GM23248 (cell line): ENCODE measurements at regions not wholly inside any gene's neighbourhood (a gene's known extent, or its start where the extent isn't known, plus 50 kb on each side); places are given as distances from the start of the nearest gene placed in this dataset.

ENCODE experiments used
- DNase-seq: peaks from one replicate; pipeline ENCODE4 v3.0.0-alpha.2; 2015
- H2AFZ ChIP-seq: fragments of 200-600 bp; sonication (generic); 2 replicates; pipeline ENCODE4 v1.6.1; 2016; ENCODE audit warnings: antibody characterized with exemption
- H3F3A ChIP-seq: fragments of 200-600 bp; sonication (generic); 2 replicates; pipeline ENCODE4 v1.6.1; 2016; ENCODE audit warnings: mild to moderate bottlenecking, antibody characterized with exemption, mixed run types; ENCODE audit not compliant: insufficient read depth
- H3K27ac ChIP-seq: fragments of 200-600 bp; sonication (generic); 2 replicates; pipeline ENCODE4 v1.5.1; 2016; ENCODE audit warnings: mild to moderate bottlenecking
- H3K27me3 ChIP-seq: fragments of 200-600 bp; sonication (generic); replicated peaks from 2 replicates; pipeline ENCODE4 v1.6.1; 2016; ENCODE audit warnings: mild to moderate bottlenecking; ENCODE audit not compliant: insufficient read depth
- H3K36me3 ChIP-seq: fragments of 200-600 bp; sonication (generic); 2 replicates; pipeline ENCODE4 v1.6.1; 2016; ENCODE audit warnings: low read depth, mild to moderate bottlenecking
- H3K4me1 ChIP-seq: fragments of 200-600 bp; sonication (generic); 2 replicates; pipeline ENCODE4 v1.6.1; 2016; ENCODE audit warnings: mild to moderate bottlenecking; ENCODE audit not compliant: insufficient read depth
- H3K4me2 ChIP-seq: fragments of 200-600 bp; sonication (generic); one replicate; pipeline ENCODE4 v1.6.1; 2016; ENCODE audit warnings: mild to moderate bottlenecking; ENCODE audit not compliant: unreplicated experiment
- H3K4me3 ChIP-seq: fragments of 200-600 bp; sonication (generic); 2 replicates; pipeline ENCODE4 v1.5.1; 2016; ENCODE audit warnings: mild to moderate bottlenecking
- H3K79me2 ChIP-seq: fragments of 200-600 bp; sonication (generic); 2 replicates; pipeline ENCODE4 v1.6.1; 2016; ENCODE audit warnings: mild to moderate bottlenecking; ENCODE audit not compliant: insufficient read depth
- H3K9ac ChIP-seq: fragments of 200-600 bp; sonication (generic); 2 replicates; pipeline ENCODE4 v1.6.1; 2016; ENCODE audit warnings: mild to moderate bottlenecking
- H3K9me2 ChIP-seq: fragments of 200-600 bp; sonication (generic); 2 replicates; pipeline ENCODE4 v1.6.1; 2016; ENCODE audit warnings: mixed run types, mild to moderate bottlenecking, moderate library complexity; ENCODE audit not compliant: insufficient read depth
- H3K9me3 ChIP-seq: fragments of 200-600 bp; sonication (generic); one replicate; pipeline ENCODE4 v1.6.1; 2017; ENCODE audit warnings: low read depth
- H4K20me1 ChIP-seq: fragments of 200-600 bp; sonication (generic); 2 replicates; pipeline ENCODE4 v1.6.0; 2016; ENCODE audit not compliant: insufficient read depth
- EZH2 ChIP-seq: fragments of 200-600 bp; sonication (generic); IDR thresholded peaks from 2 replicates; pipeline ENCODE4 v1.6.1; 2018; ENCODE audit warnings: antibody characterized with exemption, mild to moderate bottlenecking; ENCODE audit not compliant: insufficient read depth, poor library complexity, severe bottlenecking
- EZH2phosphoT487 ChIP-seq: fragments of 200-600 bp; sonication (generic); IDR thresholded peaks from 2 replicates; pipeline ENCODE4 v1.6.1; 2018; ENCODE audit warnings: antibody characterized with exemption, moderate library complexity, mild to moderate bottlenecking, low read depth; ENCODE audit not compliant: insufficient read depth
- WGBS, 2 experiments: methylation state at CpG; one replicate each; pipeline ENCODE4 v1.1.6; 2015 to 2017; ENCODE audit warnings: low lambda C conversion rate in 2 of 2, low coverage in 1 of 2; ENCODE audit errors: missing lambda C conversion rate in 2 of 2; 5-methylcytosine and 5-hydroxymethylcytosine counted together
- in situ Hi-C: fragments of 300-500 bp; cut with MboI; formaldehyde crosslinking; loops from 2 replicates; pipeline ENCODE4 v1.15.0; 2020

DNA sequence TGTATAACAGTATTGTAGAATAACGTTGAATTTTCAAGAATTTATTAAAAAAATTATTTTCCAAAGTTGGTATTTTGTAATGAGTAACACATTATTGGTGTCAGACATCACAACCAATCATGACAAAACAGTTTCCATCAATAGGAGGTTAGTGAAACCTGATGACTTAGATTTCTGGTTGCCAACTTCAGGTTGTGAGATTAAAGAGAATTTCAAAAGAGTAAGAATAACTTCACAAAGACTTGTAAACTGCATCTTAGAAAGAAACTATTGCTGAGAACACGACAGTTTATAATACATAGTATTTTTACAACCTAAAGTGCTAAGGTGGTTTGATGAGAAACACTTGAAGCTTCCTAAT, 159.2 kb upstream of the ARG1 start:
- Histone ChIP-seq H3K27ac (no peak overlapping the region), H3K4me1 (no peaks in the 10 kb centered on the region), H2AFZ (no peak overlapping the region), H3K79me2 (no peaks in the 10 kb centered on the region), H4K20me1 (no peaks in the 10 kb centered on the region), H3F3A (peaks cover 4% of the 10 kb centered on the region; the same call in 1 of the 2 replicates), H3K4me3 (no peak overlapping the region), H3K36me3 (no peaks in the 10 kb centered on the region), H3K4me2 (no peak overlapping the region), H3K9ac (no peak overlapping the region), H3K9me3 (no peaks in the 10 kb centered on the region), H3K9me2 (no peaks in the 10 kb centered on the region), H3K27me3 (peaks cover 8% of the 10 kb centered on the region; the same call in 1 of the 2 replicates)
- no peak for DNase-seq
- in situ Hi-C loops = no loop called here
- TF ChIP-seq EZH2 = no peak
- no peak for TF ChIP-seq EZH2phosphoT487
- 41% methylated on average over 2 of the region's 2 CpGs for WGBS, 2 experiments

DNA sequence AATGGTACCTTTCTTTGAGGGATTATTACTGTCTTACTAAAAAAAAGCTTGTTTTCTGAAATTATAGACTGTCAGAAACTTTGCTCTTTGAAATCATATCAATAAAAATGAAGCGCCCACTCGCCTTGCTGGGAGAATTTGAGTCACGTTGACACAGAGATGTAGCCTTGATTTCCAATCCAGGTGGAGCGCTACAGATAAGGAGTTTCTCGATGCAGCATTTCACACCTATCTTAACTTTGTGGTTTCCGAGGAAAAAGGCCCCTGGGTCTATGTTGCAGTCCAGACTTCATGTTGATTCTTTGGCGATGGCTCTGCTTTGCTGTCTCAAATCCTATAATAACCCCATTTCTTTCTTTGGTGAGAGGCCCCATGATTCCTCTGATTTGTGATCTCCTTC, 158.1 kb upstream of the ARG1 start:
- no peak for DNase-seq
- H3K9me3 ChIP-seq = no peaks in the 10 kb centered on the region
- H3F3A ChIP-seq = peaks cover 4% of the 10 kb centered on the region; the same call in 1 of the 2 replicates
- H3K4me2 ChIP-seq = no peak overlapping the region
- H3K27ac ChIP-seq = no peak overlapping the region
- no peak overlapping the region for H2AFZ ChIP-seq
- H3K9ac ChIP-seq = no peak overlapping the region
- H4K20me1 ChIP-seq = no peaks in the 10 kb centered on the region
- H3K4me1 ChIP-seq = no peaks in the 10 kb centered on the region
- H3K79me2 ChIP-seq = no peaks in the 10 kb centered on the region
- no peaks in the 10 kb centered on the region for H3K36me3 ChIP-seq
- WGBS, 2 experiments = 72 to 78% methylated on average over 7 of the region's 7 CpGs
- H3K27me3 ChIP-seq = 0 out of 2 replicates have a peak, but pooled peaks cover 4% of the 10 kb centered on the region
- TF ChIP-seq EZH2 (no peak), EZH2phosphoT487 (no peak)
- H3K4me3 ChIP-seq = no peak overlapping the region
- in situ Hi-C loops = no loop called here
- no peaks in the 10 kb centered on the region for H3K9me2 ChIP-seq

DNA sequence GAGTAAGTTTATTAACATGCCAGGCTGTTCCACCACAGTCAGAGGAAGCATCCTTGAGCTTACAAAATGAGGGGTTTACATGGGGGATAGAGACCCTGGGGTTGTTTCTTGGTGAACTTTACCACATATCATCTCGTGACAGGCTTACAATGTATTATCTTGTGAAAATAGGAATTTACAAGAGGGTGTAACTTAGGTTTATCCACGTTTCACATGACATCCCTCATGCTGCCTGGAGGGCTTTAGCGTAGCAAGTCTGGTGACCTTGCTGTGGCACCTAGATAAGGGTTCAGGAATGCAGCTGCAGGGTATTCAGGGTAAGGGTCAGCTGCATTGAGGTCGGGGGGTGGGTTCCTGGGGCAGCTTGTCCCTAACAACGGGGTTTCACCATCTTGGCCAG, 154.6 kb upstream of the ARG1 start:
- H3K9me2 ChIP-seq = no peaks in the 10 kb centered on the region
- H3K4me1 ChIP-seq = no peaks in the 10 kb centered on the region
- no peak overlapping the region for H3K9ac ChIP-seq
- no peak overlapping the region for H3K4me2 ChIP-seq
- H3K27me3 ChIP-seq = peaks cover 4% of the 10 kb centered on the region; the same call in 1 of the 2 replicates
- no peak overlapping the region for H3K4me3 ChIP-seq
- TF ChIP-seq EZH2 (no peak), EZH2phosphoT487 (no peak)
- peaks cover 4% of the 10 kb centered on the region; the same call in 1 of the 2 replicates for H3F3A ChIP-seq
- in situ Hi-C loops = no loop called here
- no peak for DNase-seq
- H3K36me3 ChIP-seq = no peaks in the 10 kb centered on the region
- H3K27ac ChIP-seq = no peak overlapping the region
- no peaks in the 10 kb centered on the region for H3K9me3 ChIP-seq
- no peak overlapping the region for H2AFZ ChIP-seq
- H4K20me1 ChIP-seq = no peaks in the 10 kb centered on the region
- WGBS, 2 experiments = 49 to 55% methylated on average over 5 of the region's 5 CpGs
- H3K79me2 ChIP-seq = no peaks in the 10 kb centered on the region

DNA sequence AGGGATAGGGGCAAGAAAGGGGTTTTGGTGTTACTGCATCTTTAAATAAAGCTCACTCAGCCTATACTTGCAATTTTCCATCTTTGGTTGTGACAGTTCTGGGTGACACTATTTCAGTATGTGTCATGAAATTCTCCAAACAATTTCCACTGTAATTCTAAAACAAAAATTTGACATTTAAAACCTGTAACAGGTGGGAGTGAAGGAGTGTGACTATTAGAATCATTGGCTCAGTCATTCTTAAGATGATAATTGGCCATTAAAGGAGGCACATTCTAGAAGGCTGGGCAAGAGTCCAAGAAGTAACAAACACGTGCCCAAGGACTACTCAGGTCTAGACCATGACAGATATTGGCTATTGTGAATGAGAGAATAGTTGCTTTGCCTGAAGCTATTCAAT, 153.3 kb upstream of the ARG1 start:
- TF ChIP-seq EZH2 = no peak
- TF ChIP-seq EZH2phosphoT487 = no peak
- Histone ChIP-seq H3F3A (peaks cover 4% of the 10 kb centered on the region; the same call in 1 of the 2 replicates), H3K9ac (no peak overlapping the region), H3K4me2 (no peak overlapping the region), H3K4me1 (no peaks in the 10 kb centered on the region), H3K9me3 (no peaks in the 10 kb centered on the region), H3K79me2 (no peaks in the 10 kb centered on the region), H2AFZ (no peak overlapping the region), H3K4me3 (no peak overlapping the region), H3K9me2 (no peaks in the 10 kb centered on the region), H3K27ac (no peak overlapping the region), H3K36me3 (no peaks in the 10 kb centered on the region), H3K27me3 (peaks cover 4% of the 10 kb centered on the region; the same call in 1 of the 2 replicates), H4K20me1 (no peaks in the 10 kb centered on the region)
- DNase-seq = no peak
- in situ Hi-C loops = no loop called here
- 24 to 30% methylated on average over 1 of the region's 1 CpG for WGBS, 2 experiments

DNA sequence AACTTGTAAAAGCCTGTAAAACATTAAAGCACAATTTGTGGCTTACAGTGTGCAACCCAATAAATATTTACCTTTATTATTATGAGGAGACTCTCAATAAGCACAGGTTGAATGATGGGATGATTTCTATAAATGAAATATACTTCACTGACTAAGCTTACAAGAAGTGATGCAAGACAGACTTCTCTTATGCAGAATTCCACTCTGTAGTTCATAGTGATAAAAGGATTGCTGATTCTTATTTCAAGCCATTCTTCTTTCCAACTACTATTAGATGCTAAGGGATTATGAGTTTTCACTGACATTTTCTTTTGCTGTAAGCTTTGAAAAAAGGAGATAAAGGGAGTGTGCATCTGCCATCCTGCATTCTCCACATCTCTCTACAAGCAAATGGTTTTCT, 149.0 kb upstream of the ARG1 start:
- no peaks in the 10 kb centered on the region for H3K79me2 ChIP-seq
- no peak overlapping the region for H3K4me2 ChIP-seq
- in situ Hi-C loops = no loop called here
- H3K27ac ChIP-seq = no peak overlapping the region
- H4K20me1 ChIP-seq = no peaks in the 10 kb centered on the region
- H3K9ac ChIP-seq = no peak overlapping the region
- H3K36me3 ChIP-seq = no peaks in the 10 kb centered on the region
- peaks cover 9% of the 10 kb centered on the region; the same call in 1 of the 2 replicates for H3K27me3 ChIP-seq
- TF ChIP-seq EZH2 = no peak
- TF ChIP-seq EZH2phosphoT487 = no peak
- H3K9me3 ChIP-seq = peaks cover 3% of the 10 kb centered on the region
- no peaks in the 10 kb centered on the region for H3K4me1 ChIP-seq
- no peak overlapping the region for H3K4me3 ChIP-seq
- DNase-seq = no peak
- no peaks in the 10 kb centered on the region for H3F3A ChIP-seq
- no peaks in the 10 kb centered on the region for H3K9me2 ChIP-seq
- no peak overlapping the region for H2AFZ ChIP-seq
